ENCODE measurements at regions not wholly inside any gene's neighbourhood (a gene's known extent, or its start where the extent isn't known, plus 50 kb on each side); places are given as distances from the start of the nearest gene placed in this dataset.

GRCh38 chr6:43891072-43891870, 121.3 kb downstream of the VEGFA start:
- DNase-seq = peak; percentile 56
- Histone ChIP-seq H3K9ac (ENCODE audit: extremely low read depth, insufficient read length, low read length) (peak overlapping the region; percentile 8), H3K4me2 (ENCODE audit: insufficient read depth, insufficient read length, low read length) (peak overlapping the region; percentile 65)

More at GRCh38 chr6:43891072-43891870, 121.3 kb downstream of the VEGFA start:
- Mint-ChIP-seq H3K4me1 (peaks cover 19 to 35% of the 10 kb centered on the region in 2 experiments), H3K27me3 (ENCODE audit: low read depth) (peaks cover 33% of the 10 kb centered on the region), H3K4me3 (peak overlapping the region; percentile 18 to 27), H3K27ac (peak overlapping the region in 2 of 3 experiments; percentile 2 to 4; a peak in 2 of 7 replicates), H3K36me3 (ENCODE audit: insufficient read depth in 1 of 3, low read depth in 3 of 3) (no peaks in the 10 kb centered on the region), H3K9me3 (peaks cover 0 to 4% of the 10 kb centered on the region in 2 experiments; a peak in 2 of 5 replicates)
- no peak overlapping the region for H2BK15ac ChIP-seq (ENCODE audit: low read depth, low read length)
- no peak overlapping the region for H3K23ac ChIP-seq (ENCODE audit: insufficient read length, low read depth, low read length)
- H2BK12ac ChIP-seq (ENCODE audit: insufficient read length, low read depth, low read length) = no peak overlapping the region
- H4K20me1 ChIP-seq (ENCODE audit: control insufficient read depth, insufficient read depth, insufficient read length) = no peaks in the 10 kb centered on the region
- H2AFZ ChIP-seq (ENCODE audit: low read length) = no peak overlapping the region
- peak overlapping the region; percentile 34; the same call in 1 of the 2 replicates for H3K14ac ChIP-seq (ENCODE audit: insufficient read depth, low read length)
- no peak overlapping the region for H4K91ac ChIP-seq (ENCODE audit: insufficient read length, low read depth, low read length)
- peak overlapping the region; percentile 21 for H3K18ac ChIP-seq (ENCODE audit: insufficient read length, low read depth, low read length)
- no peak overlapping the region for H3K56ac ChIP-seq (ENCODE audit: insufficient read length, low read depth, low read length)
- TF ChIP-seq CTCF (conservative IDR thresholded peaks at IDR 0.05) = no peak
- no CpG with 5 or more reads among the region's 25 CpGs for WGBS (ENCODE audit: extremely low coverage, insufficient read length, low lambda C conversion rate)
- no peak overlapping the region for H4K5ac ChIP-seq (ENCODE audit: insufficient read length, low read depth, low read length)
- H3T11ph ChIP-seq (ENCODE audit: low read length) = no peak overlapping the region
- no peaks in the 10 kb centered on the region for H3K27me3 ChIP-seq (ENCODE audit: insufficient read depth, low read length)
- peaks cover 1% of the 10 kb centered on the region; the same call in 1 of the 2 replicates for H3K4me1 ChIP-seq (ENCODE audit: insufficient read depth, low read length)
- no peaks in the 10 kb centered on the region for H3K79me2 ChIP-seq (ENCODE audit: insufficient read depth, low read length)
- H2AK5ac ChIP-seq (ENCODE audit: insufficient read length, low read length) = no peak overlapping the region
- no peak overlapping the region for H3K4ac ChIP-seq (ENCODE audit: low read depth, low read length)
- H3K79me1 ChIP-seq (ENCODE audit: insufficient read depth, low read depth, low read length, poor library complexity, severe bottlenecking) = no peaks in the 10 kb centered on the region
- H3K23me2 ChIP-seq (ENCODE audit: insufficient read length, low read depth, low read length, poor library complexity, severe bottlenecking) = peaks cover 8% of the 10 kb centered on the region
- H2BK5ac ChIP-seq (ENCODE audit: insufficient read length, low read length) = no peak overlapping the region
- no peak overlapping the region for H4K8ac ChIP-seq (replicated peaks; ENCODE audit: insufficient read length, low read depth, low read length)
- H3K27ac ChIP-seq (ENCODE audit: insufficient read length, low read depth, low read length) = no peak overlapping the region
- no peaks in the 10 kb centered on the region for H3K9me3 ChIP-seq (ENCODE audit: control insufficient read depth, low read depth, low read length)
- no peak overlapping the region for H2BK20ac ChIP-seq (ENCODE audit: low read depth, low read length, poor library complexity, severe bottlenecking)
- no peak overlapping the region for H2BK120ac ChIP-seq (ENCODE audit: low read depth, low read length, poor library complexity, severe bottlenecking)
